Keratinocyte (primary cell): ENCODE measurements at regions not wholly inside any gene's neighbourhood (a gene's known extent, or its start where the extent isn't known, plus 50 kb on each side); places are given as distances from the start of the nearest gene placed in this dataset.

Experiments used
- DNase-seq: peaks from one replicate; pipeline ENCODE4 v3.0.0-alpha.2; 2011; ENCODE audit warnings: low read depth, missing footprints, low spot score
- FAIRE-seq: peaks from 2 replicates; lab custom pipeline; 2011; peaks lifted over from hg19 to GRCh38; lab: Jason Lieb, UNC
- H2AFZ ChIP-seq: 2 replicates; pipeline ENCODE4 v1.6.0; 2012; ENCODE audit warnings: low read length, control low read depth, inconsistent platforms; ENCODE audit not compliant: control insufficient read depth
- H3K27ac ChIP-seq: 2 replicates; pipeline ENCODE4 v1.5.1; 2011; ENCODE audit warnings: low read length; ENCODE audit not compliant: control insufficient read depth, insufficient read depth
- H3K27me3 ChIP-seq: 3 replicates; pipeline ENCODE4 v1.6.0; 2011; ENCODE audit warnings: low read length; ENCODE audit not compliant: control insufficient read depth, insufficient read depth; ENCODE audit errors: extremely low read depth
- H3K36me3 ChIP-seq, 2 experiments: 2 replicates in 1 of 2; 3 replicates in 1 of 2; pipeline ENCODE4 v1.5.1; 2011; ENCODE audit warnings: low read length in 2 of 2, mild to moderate bottlenecking in 1 of 2; ENCODE audit not compliant: control insufficient read depth in 2 of 2, insufficient read depth in 2 of 2; ENCODE audit errors: extremely low read depth in 1 of 2
- H3K4me1 ChIP-seq: 3 replicates; pipeline ENCODE4 v1.5.1; 2011; ENCODE audit warnings: low read length; ENCODE audit not compliant: control insufficient read depth, insufficient read depth; ENCODE audit errors: extremely low read depth
- H3K4me2 ChIP-seq: 3 replicates; pipeline ENCODE4 v1.6.0; 2011; ENCODE audit warnings: low read depth, low read length; ENCODE audit not compliant: control insufficient read depth, insufficient read depth; ENCODE audit errors: extremely low read depth
- H3K4me3 ChIP-seq, 3 experiments: fragments of 200-600 bp in 1 of 3; sonication (generic) in 1 of 3; 2 replicates in 2 of 3; 3 replicates in 1 of 3; pipeline ENCODE4 v1.5.1; 2011 to 2016; ENCODE audit warnings: low read length in 3 of 3, mild to moderate bottlenecking in 3 of 3, control low read depth in 2 of 3, inconsistent platforms in 1 of 3, low read depth in 1 of 3, mixed read lengths in 1 of 3, mixed run types in 1 of 3, moderate library complexity in 1 of 3; ENCODE audit not compliant: control insufficient read depth in 2 of 3, insufficient read depth in 2 of 3; ENCODE audit errors: extremely low read depth in 1 of 3
- H3K79me2 ChIP-seq: 2 replicates; pipeline ENCODE4 v1.6.0; 2012; ENCODE audit warnings: low read length; ENCODE audit not compliant: control insufficient read depth, insufficient read depth
- H3K9ac ChIP-seq: 3 replicates; pipeline ENCODE4 v1.6.0; 2011; ENCODE audit warnings: low read length; ENCODE audit not compliant: control insufficient read depth, insufficient read depth; ENCODE audit errors: extremely low read depth
- H3K9me1 ChIP-seq: 3 replicates; pipeline ENCODE4 v1.6.0; 2011; ENCODE audit warnings: low read length; ENCODE audit not compliant: control insufficient read depth, insufficient read depth; ENCODE audit errors: extremely low read depth
- H3K9me3 ChIP-seq: 2 replicates; pipeline ENCODE4 v1.5.1; 2012; ENCODE audit warnings: low read depth, low read length; ENCODE audit not compliant: control insufficient read depth
- H4K20me1 ChIP-seq: 3 replicates; pipeline ENCODE4 v1.6.0; 2011; ENCODE audit warnings: low read length; ENCODE audit not compliant: control insufficient read depth, insufficient read depth; ENCODE audit errors: extremely low read depth
- CTCF ChIP-seq, 3 experiments: IDR thresholded peaks in 1 of 3; conservative IDR thresholded peaks in 1 of 3; optimal IDR thresholded peaks in 1 of 3; 2 replicates in 2 of 3; 3 replicates in 1 of 3; pipeline versions ENCODE3 to v1.5.1; 2011; ENCODE audit warnings: low read length in 3 of 3, mild to moderate bottlenecking in 3 of 3, moderate library complexity in 2 of 3, control low read depth in 1 of 3, inconsistent platforms in 1 of 3; ENCODE audit not compliant: insufficient read depth in 2 of 3; ENCODE audit errors: extremely low read depth in 1 of 3
- EZH2 ChIP-seq: IDR thresholded peaks from one replicate; pipeline ENCODE4 v1.6.1; 2012; ENCODE audit warnings: inconsistent platforms, mild to moderate bottlenecking, low read length, moderate library complexity
- dilution Hi-C: fragments of 300-500 bp; cut with MboI; formaldehyde crosslinking; loops from one replicate; pipeline ENCODE4 v1.7.0; 2020; ENCODE audit warnings: low sequenced_read_pairs; ENCODE audit not compliant: extremely low pct_ligation_motif_present

- Histone ChIP-seq H2AFZ (no peak overlapping the region), H3K36me3 (no peaks in the 10 kb centered on the region), H3K9me3 (no peaks in the 10 kb centered on the region), H3K27ac (no peak overlapping the region), H3K4me2 (no peak overlapping the region), H4K20me1 (no peaks in the 10 kb centered on the region), H3K4me1 (no peaks in the 10 kb centered on the region), H3K27me3 (peaks cover 12% of the 10 kb centered on the region), H3K9ac (no peak overlapping the region), H3K4me3 (no peak overlapping the region), H3K9me1 (no peaks in the 10 kb centered on the region), H3K79me2 (no peaks in the 10 kb centered on the region)
- no peak for FAIRE-seq
- TF ChIP-seq EZH2 (no peak), CTCF (optimal IDR thresholded peaks at IDR 0.05 in 1 of 3, IDR thresholded peaks at IDR 0.05 in 1 of 3, conservative IDR thresholded peaks at IDR 0.05 in 1 of 3; ENCODE audit: extremely low read depth in 1 of 3, insufficient read depth in 2 of 3, low read length in 3 of 3) (no peak)
- dilution Hi-C loops = no loop called here
- DNase-seq = no peak
Measured at GRCh38 chr9:38332625-38333024, 59.9 kb upstream of the ALDH1B1 start.

- dilution Hi-C loops = no loop called here
Measured at GRCh38 chr9:38331141-38331540, 61.4 kb upstream of the ALDH1B1 start.

More at GRCh38 chr9:38331141-38331540, 61.4 kb upstream of the ALDH1B1 start:
- FAIRE-seq (no peak), DNase-seq (no peak)
- TF ChIP-seq EZH2 (no peak), CTCF (optimal IDR thresholded peaks at IDR 0.05 in 1 of 3, IDR thresholded peaks at IDR 0.05 in 1 of 3, conservative IDR thresholded peaks at IDR 0.05 in 1 of 3; ENCODE audit: extremely low read depth in 1 of 3, insufficient read depth in 2 of 3, low read length in 3 of 3) (no peak)
- Histone ChIP-seq H3K27me3 (peaks cover 9% of the 10 kb centered on the region), H3K4me2 (no peak overlapping the region), H3K9ac (no peak overlapping the region), H3K4me1 (no peaks in the 10 kb centered on the region), H3K9me1 (no peaks in the 10 kb centered on the region), H2AFZ (no peak overlapping the region), H3K9me3 (no peaks in the 10 kb centered on the region), H3K79me2 (no peaks in the 10 kb centered on the region), H3K4me3 (no peak overlapping the region), H4K20me1 (no peaks in the 10 kb centered on the region), H3K27ac (no peak overlapping the region), H3K36me3 (no peaks in the 10 kb centered on the region)
